GM18951 (cell line): ENCODE measurements at regions not wholly inside any gene's neighbourhood (a gene's known extent, or its start where the extent isn't known, plus 50 kb on each side); places are given as distances from the start of the nearest gene placed in this dataset.

Experiments used
- POLR2A ChIP-seq: IDR thresholded peaks from 4 replicates; pipeline ENCODE4 v1.6.1; 2011; ENCODE audit warnings: mild to moderate bottlenecking; ENCODE audit not compliant: insufficient read length, insufficient read depth; ENCODE audit errors: extremely low read depth
- in situ Hi-C: fragments of 300-500 bp; cut with MboI; formaldehyde crosslinking; loops from one replicate; pipeline ENCODE4 v1.12.0; 2022; ENCODE audit warnings: low sequenced_read_pairs, mixed read lengths, inconsistent platforms; ENCODE audit not compliant: unreplicated experiment

- no peak for TF ChIP-seq POLR2A
- in situ Hi-C loops = no loop called here
Observed at GRCh38 chr15:96732704-96733103, 402.2 kb downstream of the NR2F2 start.

DNA sequence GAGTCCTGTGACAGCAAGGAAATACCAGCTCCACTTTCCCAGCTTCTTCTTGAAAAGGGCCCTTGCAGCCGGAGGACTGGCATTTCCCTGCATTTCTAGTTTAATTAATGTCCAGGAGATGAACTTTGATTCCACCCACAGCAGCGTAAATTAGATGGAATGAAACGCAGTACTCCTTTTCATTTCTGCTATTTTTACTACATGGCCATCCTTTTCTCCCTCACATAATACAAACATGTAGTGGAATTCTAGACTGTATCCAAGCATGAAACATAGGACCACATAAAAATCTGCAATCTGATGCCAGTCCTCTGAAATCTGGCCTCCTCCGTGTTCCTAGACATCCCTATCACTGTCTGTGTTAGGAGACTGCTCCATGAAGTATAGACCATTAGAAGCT, 403.2 kb downstream of the NR2F2 start:
- in situ Hi-C loops = no loop called here
- no peak for TF ChIP-seq POLR2A

DNA sequence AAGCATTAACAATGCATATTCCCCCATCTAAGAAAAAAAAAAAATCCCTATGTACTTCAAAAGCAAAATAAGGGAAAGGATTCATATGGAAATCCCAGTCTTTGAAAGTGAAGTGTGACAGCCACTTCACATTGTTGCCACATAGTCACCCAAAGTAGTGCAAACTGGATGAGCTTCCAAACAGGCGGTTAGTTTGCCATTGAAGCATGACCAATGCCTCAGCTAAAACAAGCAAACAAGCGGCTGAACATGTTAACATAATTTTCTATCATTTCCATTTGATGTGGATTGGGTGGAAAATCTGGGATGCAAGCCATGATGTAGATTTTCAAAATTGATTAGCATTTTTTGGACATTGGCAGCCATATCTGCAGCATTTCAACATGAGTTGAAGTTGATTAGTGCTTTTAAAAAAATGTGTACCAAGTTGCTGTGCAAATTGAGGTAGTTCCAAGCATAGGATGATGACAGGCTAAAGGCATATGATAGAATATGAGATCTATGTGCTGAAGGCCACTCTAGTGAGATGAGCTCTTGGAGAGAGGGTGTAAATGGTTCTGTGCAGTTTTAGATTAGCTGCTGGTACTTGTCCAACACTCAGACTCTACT, 405.2 kb downstream of the NR2F2 start:
- in situ Hi-C loops = no loop called here
- TF ChIP-seq POLR2A = no peak

DNA sequence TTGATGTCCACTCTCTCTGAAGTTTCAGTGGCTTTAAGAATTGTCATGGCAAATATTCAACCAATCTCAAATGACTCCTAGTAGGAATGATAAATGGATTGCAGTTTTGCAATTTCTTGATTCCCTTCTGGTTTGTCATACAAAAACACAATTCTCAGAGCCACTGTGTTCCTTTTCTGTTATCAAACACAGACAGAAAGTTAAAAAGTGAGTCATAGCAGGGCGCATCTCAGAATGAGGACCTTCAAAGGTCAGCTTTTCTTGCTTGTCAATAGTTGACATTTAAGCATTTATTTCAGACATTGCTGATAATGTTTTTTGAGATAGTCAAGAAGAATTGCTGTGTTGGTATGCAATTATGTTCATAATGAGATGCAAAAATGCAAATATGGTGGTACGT, 405.9 kb downstream of the NR2F2 start:
- no peak for TF ChIP-seq POLR2A
- in situ Hi-C loops = no loop called here

DNA sequence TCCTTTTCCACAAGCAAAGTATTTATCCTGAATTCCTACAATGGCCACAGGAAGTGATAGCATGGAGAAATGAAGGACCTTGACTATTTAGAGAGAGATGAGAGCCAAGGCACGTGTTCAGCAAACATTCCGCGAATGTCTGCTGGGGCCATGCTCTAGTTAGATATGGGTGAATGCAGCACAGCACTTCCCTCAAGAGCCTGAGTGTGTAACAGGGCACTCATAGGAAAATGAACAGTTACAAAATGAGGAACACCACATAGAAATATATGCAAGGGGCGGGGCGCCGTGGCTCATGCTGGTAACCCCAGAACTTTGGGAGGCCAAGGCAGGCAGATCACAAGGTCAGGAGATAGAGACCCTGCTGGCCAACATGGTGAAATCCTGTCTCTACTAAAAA, 406.9 kb downstream of the NR2F2 start:
- in situ Hi-C loops = no loop called here
- TF ChIP-seq POLR2A = no peak

- in situ Hi-C loops = no loop called here
- TF ChIP-seq POLR2A = no peak
Observed at GRCh38 chr15:96746665-96747064, 416.2 kb downstream of the NR2F2 start.

GRCh38 chr15:96747291-96747690, 416.8 kb downstream of the NR2F2 start:
- in situ Hi-C loops = no loop called here
- no peak for TF ChIP-seq POLR2A

DNA sequence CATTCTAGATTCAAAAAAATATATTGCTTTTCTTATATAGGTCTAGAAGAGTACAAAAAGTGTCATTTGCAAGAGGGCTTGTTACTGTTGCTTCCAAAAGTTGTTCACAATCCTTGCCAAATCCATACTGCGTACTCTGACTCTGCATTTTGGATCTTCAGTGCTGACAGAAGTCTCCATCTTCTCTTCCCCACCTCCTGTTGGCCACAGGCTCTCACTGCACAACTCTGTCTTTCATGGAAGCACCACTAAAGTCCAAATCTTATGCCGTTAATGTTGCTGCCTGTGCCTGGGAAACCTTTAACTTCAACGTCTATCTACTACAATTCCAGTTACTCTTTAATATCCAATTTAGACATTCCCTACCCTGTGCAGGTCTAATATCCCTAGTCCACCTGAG, 419.9 kb downstream of the NR2F2 start:
- TF ChIP-seq POLR2A = no peak
- in situ Hi-C loops = no loop called here

- in situ Hi-C loops = no loop called here
- TF ChIP-seq POLR2A = no peak
Observed at GRCh38 chr15:96756146-96756545, 425.6 kb downstream of the NR2F2 start.

- in situ Hi-C loops = no loop called here
- no peak for TF ChIP-seq POLR2A
Observed at GRCh38 chr15:96756656-96757055, 426.2 kb downstream of the NR2F2 start.

GRCh38 chr15:96762566-96762965, 432.1 kb downstream of the NR2F2 start:
- no peak for TF ChIP-seq POLR2A
- in situ Hi-C loops = no loop called here

- in situ Hi-C loops = no loop called here
- no peak for TF ChIP-seq POLR2A
Observed at GRCh38 chr15:96764501-96764900, 434.0 kb downstream of the NR2F2 start.

DNA sequence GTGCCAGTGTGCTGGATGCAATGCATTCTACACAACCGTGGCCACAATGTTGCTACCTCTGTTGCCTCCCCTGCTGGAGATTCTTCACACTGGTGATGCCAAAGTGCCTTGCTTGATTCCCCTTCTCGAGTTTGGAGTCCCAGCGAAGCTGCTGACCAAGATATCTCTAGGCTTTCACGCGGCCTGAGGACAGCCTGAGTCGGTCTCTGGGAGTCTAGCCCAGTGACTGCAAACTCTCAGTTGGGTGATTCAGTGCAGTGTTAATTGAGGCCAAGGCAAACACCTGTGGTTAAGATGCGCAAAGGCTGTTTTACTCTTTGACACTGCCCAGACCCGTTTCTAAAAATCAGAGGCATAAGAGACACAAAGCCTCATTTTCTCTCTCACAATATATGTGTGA, 434.4 kb downstream of the NR2F2 start:
- in situ Hi-C loops = no loop called here

GRCh38 chr15:96766366-96766765, 435.9 kb downstream of the NR2F2 start:
- in situ Hi-C loops = no loop called here
- TF ChIP-seq POLR2A = no peak

More for the DNA sequence above, 434.4 kb downstream of the NR2F2 start:
- TF ChIP-seq POLR2A = no peak
